ENCODE measurements at regions not wholly inside any gene's neighbourhood (a gene's known extent, or its start where the extent isn't known, plus 50 kb on each side); places are given as distances from the start of the nearest gene placed in this dataset.

GRCh38 chr1:57615956-57616355, 192.1 kb upstream of the DAB1 start:
- TF ChIP-seq HLTF (IDR thresholded peaks at IDR 0.05) (no peak), GABPB1 (CRISPR knock-in tag; IDR thresholded peaks at IDR 0.05) (no peak), MXD1 (CRISPR knock-in tag; IDR thresholded peaks at IDR 0.05; ENCODE audit: borderline replicate concordance, poor library complexity, severe bottlenecking) (no peak), CTCF (IDR thresholded peaks at IDR 0.05 in 2 of 3, conservative IDR thresholded peaks at IDR 0.05 in 1 of 3; ENCODE audit: insufficient read depth in 2 of 3, low read depth in 1 of 3, low read length in 3 of 3) (no peak), EZH2 (IDR thresholded peaks at IDR 0.05; ENCODE audit: borderline replicate concordance, low read depth, low read length) (no peak), ETS2 (tag; IDR thresholded peaks at IDR 0.05; ENCODE audit: borderline replicate concordance, poor library complexity, severe bottlenecking) (no peak), ZKSCAN8 (CRISPR knock-in tag; IDR thresholded peaks at IDR 0.05) (no peak), MXI1 (IDR thresholded peaks at IDR 0.05; ENCODE audit: low read depth, low read length) (no peak), MTA2 (IDR thresholded peaks at IDR 0.05; ENCODE audit: low read depth) (no peak)
- TF ChIP-seq, protein P1, sequence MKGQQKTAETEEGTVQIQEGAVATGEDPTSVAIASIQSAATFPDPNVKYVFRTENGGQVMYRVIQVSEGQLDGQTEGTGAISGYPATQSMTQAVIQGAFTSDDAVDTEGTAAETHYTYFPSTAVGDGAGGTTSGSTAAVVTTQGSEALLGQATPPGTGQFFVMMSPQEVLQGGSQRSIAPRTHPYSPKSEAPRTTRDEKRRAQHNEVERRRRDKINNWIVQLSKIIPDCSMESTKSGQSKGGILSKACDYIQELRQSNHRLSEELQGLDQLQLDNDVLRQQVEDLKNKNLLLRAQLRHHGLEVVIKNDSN (CRISPR knock-in tag; IDR thresholded peaks at IDR 0.05): no peak
- TF ChIP-seq, protein P2, sequence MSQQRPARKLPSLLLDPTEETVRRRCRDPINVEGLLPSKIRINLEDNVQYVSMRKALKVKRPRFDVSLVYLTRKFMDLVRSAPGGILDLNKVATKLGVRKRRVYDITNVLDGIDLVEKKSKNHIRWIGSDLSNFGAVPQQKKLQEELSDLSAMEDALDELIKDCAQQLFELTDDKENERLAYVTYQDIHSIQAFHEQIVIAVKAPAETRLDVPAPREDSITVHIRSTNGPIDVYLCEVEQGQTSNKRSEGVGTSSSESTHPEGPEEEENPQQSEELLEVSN (IDR thresholded peaks at IDR 0.05; ENCODE audit: borderline replicate concordance in 1 of 2, extremely low read depth in 1 of 2, insufficient read depth in 1 of 2, insufficient read length in 1 of 2, low read depth in 1 of 2, low read length in 1 of 2, poor library complexity in 1 of 2, severe bottlenecking in 1 of 2): no peak

Data from K562 (cell line).